ENCODE measurements at regions not wholly inside any gene's neighbourhood (a gene's known extent, or its start where the extent isn't known, plus 50 kb on each side); places are given as distances from the start of the nearest gene placed in this dataset.
"Not testable (repeated sequence)": the region's sequence is repeated elsewhere in the genome, so short reads cannot be mapped to it uniquely, and the experiment has no call there.

DNA sequence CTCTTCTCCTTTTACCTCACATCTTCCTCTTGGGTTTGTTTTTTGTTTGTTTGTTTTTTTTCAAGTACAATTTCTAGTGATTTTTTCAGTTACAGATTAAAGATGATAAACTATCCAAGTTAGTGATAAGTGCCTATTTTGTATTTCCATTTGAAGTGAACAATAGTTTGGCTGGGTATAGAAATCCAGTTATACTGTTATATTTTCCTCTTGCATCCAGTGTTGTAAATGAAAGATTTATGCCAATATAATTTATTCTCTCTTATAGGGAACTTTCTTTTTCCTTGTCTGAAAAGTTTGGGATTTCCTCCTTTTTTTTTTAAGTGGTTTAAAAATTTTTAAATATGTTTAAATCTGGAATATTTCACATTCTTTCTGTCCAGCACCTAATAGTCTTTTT lies 169.4 kb downstream of the CPEB2 start:
- H3K4me3 ChIP-seq (ENCODE audit: low read depth, low read length) = no peak overlapping the region
- TF ChIP-seq, protein P1, sequence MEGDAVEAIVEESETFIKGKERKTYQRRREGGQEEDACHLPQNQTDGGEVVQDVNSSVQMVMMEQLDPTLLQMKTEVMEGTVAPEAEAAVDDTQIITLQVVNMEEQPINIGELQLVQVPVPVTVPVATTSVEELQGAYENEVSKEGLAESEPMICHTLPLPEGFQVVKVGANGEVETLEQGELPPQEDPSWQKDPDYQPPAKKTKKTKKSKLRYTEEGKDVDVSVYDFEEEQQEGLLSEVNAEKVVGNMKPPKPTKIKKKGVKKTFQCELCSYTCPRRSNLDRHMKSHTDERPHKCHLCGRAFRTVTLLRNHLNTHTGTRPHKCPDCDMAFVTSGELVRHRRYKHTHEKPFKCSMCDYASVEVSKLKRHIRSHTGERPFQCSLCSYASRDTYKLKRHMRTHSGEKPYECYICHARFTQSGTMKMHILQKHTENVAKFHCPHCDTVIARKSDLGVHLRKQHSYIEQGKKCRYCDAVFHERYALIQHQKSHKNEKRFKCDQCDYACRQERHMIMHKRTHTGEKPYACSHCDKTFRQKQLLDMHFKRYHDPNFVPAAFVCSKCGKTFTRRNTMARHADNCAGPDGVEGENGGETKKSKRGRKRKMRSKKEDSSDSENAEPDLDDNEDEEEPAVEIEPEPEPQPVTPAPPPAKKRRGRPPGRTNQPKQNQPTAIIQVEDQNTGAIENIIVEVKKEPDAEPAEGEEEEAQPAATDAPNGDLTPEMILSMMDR (IDR thresholded peaks at IDR 0.05; ENCODE audit: insufficient read depth, low read depth, low read length) = no peak
- DNase-seq (ENCODE audit: low read depth) = no peak

DNA sequence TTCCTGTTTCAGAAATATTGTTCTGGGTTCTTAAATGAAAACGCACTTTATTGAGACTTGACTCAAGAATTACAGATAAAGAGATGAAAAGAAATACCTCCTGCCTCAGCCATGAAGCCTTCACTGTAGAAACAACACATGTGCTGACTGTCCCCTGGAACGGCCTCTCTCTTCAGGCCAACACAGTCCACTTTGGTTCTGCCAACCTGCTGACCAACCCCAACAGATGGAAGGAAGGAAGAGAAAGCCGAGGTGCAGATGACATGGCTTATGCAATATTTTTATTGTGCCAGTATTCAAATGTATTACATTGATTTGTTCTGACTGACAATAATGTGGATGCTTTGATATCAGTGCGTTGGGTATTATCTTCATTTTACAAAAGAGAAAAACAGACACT lies 171.0 kb downstream of the CPEB2 start:
- no peak overlapping the region for H3K4me3 ChIP-seq (ENCODE audit: low read depth, low read length)
- TF ChIP-seq, protein P1 (IDR thresholded peaks at IDR 0.05; ENCODE audit: insufficient read depth, low read depth, low read length) = no peak
- DNase-seq (ENCODE audit: low read depth) = no peak

DNA sequence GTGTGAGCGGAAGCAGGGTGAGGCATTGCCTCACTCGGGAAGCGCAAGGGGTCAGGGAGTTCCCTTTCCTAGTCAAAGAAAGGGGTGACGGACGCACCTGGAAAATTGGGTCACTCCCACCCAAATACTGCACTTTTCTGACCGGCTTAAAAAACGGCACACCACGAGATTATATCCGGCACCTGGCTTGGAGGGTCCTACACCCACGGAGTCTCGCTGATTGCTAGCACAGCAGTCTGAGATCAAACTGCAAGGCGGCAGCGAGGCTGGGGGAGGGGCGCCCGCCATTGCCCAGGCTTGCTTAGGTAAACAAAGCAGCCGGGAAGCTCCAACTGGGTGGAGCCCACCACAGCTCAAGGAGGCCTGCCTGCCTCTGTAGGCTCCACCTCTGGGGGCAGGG lies 171.9 kb downstream of the CPEB2 start:
- not testable (repeated sequence) for DNase-seq (ENCODE audit: low read depth); H3K4me3 ChIP-seq (ENCODE audit: low read depth, low read length)

DNA sequence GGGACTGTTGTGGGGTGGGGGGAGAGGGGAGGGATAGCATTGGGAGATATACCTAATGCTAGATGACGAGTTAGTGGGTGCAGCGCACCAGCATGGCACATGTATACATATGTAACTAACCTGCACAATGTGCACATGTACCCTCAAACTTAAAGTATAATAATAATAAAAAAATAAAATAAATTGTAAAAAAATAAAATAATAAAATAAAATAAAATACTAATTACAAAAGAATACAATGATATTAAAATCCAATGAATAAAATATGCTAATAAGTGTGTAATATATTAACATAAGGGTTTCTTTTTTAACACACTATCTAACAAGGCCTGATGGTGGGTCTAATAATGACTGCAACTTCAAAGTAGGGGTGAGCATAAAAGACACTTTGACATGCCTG lies 177.6 kb downstream of the CPEB2 start:
- not testable (repeated sequence) for H3K4me3 ChIP-seq (ENCODE audit: low read depth, low read length); DNase-seq (ENCODE audit: low read depth)

DNA sequence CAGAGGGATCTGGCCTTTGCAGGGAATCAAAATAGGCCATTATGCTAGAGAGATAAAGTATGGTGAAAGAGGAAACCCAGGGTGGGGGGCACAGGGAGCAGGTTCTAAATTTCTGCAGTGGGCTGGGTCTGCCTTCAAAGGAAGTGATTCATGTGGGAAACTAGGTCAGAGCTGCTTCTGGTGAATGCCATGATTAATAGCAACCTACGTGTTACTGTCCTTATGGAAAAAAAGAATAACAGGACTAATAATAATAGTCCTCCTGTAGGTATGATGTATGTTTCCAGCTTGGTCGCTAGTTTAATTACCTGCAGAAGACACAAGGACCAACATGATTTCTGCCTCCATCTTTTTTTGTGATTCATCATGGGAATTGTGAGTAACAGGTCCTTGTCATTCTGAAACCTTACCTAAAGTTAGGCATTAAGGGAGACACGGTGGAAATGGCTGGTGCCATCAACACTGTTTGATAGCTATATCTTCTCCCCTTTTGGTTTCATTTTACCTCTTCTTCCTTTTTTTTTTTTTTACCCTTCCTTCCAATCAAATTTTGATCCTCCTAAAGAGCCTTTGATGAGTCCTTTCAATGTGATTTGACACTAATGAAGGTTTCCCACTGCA lies 180.4 kb downstream of the CPEB2 start:
- TF ChIP-seq, protein P1 (IDR thresholded peaks at IDR 0.05; ENCODE audit: insufficient read depth, low read depth, low read length) = no peak
- peak; percentile 52 for DNase-seq (ENCODE audit: low read depth)
- H3K4me3 ChIP-seq (ENCODE audit: low read depth, low read length) = no peak overlapping the region

DNA sequence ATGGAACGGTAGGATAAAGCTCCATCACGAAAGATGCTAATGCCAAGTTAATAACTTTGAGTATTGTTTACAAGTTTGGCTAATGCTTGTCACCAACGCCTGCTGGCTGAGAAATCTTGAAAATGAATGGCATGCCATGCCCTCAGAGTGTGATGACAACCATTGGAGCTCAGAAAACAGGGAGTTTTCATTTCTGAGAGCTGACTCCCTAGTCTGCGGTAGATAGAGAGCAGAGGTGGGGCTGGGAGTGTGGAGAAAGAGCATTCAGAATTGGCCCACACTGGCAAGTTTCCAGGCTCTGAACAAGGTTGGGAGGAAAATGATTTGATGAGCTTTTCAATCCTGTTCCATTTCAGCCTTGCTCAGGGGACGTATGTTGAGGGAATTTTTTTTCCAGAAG lies 183.9 kb downstream of the CPEB2 start:
- TF ChIP-seq, protein P1 (IDR thresholded peaks at IDR 0.05; ENCODE audit: insufficient read depth, low read depth, low read length) = no peak
- DNase-seq (ENCODE audit: low read depth) = peak; percentile 58
- no peak overlapping the region for H3K4me3 ChIP-seq (ENCODE audit: low read depth, low read length)

DNA sequence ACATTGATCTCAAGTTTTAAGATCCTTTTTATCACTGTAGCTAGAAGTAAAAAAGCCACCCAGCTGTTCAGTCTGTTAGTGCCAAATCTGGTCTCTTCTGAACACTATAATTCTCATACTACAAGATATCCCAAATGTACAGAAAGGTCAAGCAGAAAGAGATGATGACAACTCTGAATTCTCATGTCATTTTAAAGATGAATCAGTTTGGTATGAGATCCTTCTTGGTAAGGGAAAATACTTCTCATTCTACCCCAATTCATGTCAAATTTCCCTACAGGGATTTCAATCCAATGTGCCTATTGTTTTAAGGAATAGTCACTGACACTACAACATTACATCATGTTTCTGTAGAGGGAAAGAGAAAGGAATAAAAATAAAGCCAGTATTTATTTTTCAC lies 184.5 kb downstream of the CPEB2 start:
- H3K4me3 ChIP-seq (ENCODE audit: low read depth, low read length) = no peak overlapping the region
- no peak for DNase-seq (ENCODE audit: low read depth)
- TF ChIP-seq, protein P1 (IDR thresholded peaks at IDR 0.05; ENCODE audit: insufficient read depth, low read depth, low read length) = no peak
